ENCODE measurements at regions not wholly inside any gene's neighbourhood (a gene's known extent, or its start where the extent isn't known, plus 50 kb on each side); places are given as distances from the start of the nearest gene placed in this dataset. TPM values are rescaled to one million over a fixed set of nuclear protein-coding genes. Genes with fewer than 3 reads are reported as not detected.

- DNase-seq (ENCODE audit: low read depth) = no peak
- no peak overlapping the region for H3K4me3 ChIP-seq (ENCODE audit: low read depth, low read length)
These were observed 249.6 kb downstream of the TDRD3 start for GRCh38 chr13:60646620-60647019.

DNA sequence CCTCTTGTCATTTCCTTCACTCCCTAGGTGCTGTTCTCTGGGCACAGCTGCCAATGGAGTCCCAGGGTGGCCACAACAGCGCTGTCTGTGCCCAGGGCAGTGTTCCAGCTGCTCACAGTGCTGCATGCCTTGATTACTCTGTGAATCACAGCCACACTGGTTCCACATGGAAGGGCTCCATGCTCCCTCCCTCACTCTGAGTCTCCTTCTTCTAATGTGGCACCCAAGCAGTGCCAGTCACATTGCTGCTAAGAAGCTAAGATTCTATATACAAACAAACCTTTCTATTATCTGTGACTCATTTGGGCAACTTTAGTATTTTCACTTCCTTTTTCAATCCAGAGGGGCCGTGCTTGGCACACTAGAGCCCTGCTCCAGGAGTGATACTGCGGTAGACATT lies 248.7 kb downstream of the TDRD3 start:
- DNase-seq (ENCODE audit: low read depth) = no peak
- no peak for TF ChIP-seq CTCF (IDR thresholded peaks at IDR 0.05; ENCODE audit: insufficient read depth, low read length)
- H3K4me3 ChIP-seq (ENCODE audit: low read depth, low read length) = no peak overlapping the region

More at GRCh38 chr13:60646620-60647019, 249.6 kb downstream of the TDRD3 start:
- TF ChIP-seq CTCF (IDR thresholded peaks at IDR 0.05; ENCODE audit: insufficient read depth, low read length) = no peak

DNA sequence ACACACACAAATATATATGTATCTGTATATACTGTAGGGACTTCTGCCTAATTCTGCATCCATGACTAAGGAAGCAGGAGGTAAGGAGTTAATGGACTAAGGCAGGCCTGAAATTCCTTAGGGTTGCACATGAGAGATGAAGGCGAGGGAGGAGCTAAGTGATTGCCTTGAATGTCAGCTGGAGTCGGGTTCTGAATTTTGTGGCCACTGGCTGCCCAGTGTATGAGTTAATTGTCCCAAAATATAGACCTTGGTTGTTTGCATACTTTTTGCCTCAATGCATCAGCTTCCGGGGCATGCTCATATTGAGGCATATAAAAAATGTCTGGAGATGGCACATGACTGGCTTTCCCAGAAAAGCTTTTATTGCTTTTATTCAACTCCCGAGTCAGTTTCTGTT lies 245.5 kb downstream of the TDRD3 start:
- no peak for DNase-seq (ENCODE audit: low read depth)
- TF ChIP-seq CTCF (IDR thresholded peaks at IDR 0.05; ENCODE audit: insufficient read depth, low read length) = no peak
- H3K4me3 ChIP-seq (ENCODE audit: low read depth, low read length) = no peak overlapping the region

DNA sequence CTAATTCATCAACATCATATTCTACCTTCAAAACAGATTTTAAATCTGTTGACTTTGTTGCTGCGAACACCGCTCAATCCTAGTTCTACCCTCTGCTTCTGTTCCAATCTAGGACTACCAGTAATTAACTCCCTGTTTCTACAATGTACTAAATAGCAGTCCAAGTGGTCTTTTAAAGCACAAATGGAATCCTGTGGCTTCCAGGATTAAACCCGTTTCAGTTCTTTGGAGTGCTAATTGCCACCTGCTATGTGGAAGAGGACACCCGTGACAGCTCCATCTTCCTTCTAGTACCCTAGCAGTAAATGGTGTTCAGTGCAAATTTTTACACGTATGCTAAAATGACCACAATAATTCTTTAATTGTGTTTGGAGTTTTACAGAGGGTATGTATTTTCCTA lies 232.1 kb downstream of the TDRD3 start:
- H3K4me3 ChIP-seq (ENCODE audit: low read depth, low read length) = no peak overlapping the region

GRCh38 chr13:60627071-60627686 lies 230.2 kb downstream of the TDRD3 start:
- H3K4me3 ChIP-seq (ENCODE audit: low read depth, low read length) = no peak overlapping the region
- TF ChIP-seq CTCF (IDR thresholded peaks at IDR 0.05; ENCODE audit: insufficient read depth, low read length) = peak; percentile 69
- peak; percentile 27 for DNase-seq (ENCODE audit: low read depth)

More for the DNA sequence above, 232.1 kb downstream of the TDRD3 start:
- DNase-seq (ENCODE audit: low read depth) = no peak
- TF ChIP-seq CTCF (IDR thresholded peaks at IDR 0.05; ENCODE audit: insufficient read depth, low read length) = no peak

Small RNAs in the stretch of these regions (small RNA-seq; reads per million reads assigned to genes)
- not detected for gene MIR3169
- not detected for gene RNY3P5

Data from fibroblast of the aortic adventitia (primary cell).